GM10266 (cell line): ENCODE measurements at regions not wholly inside any gene's neighbourhood (a gene's known extent, or its start where the extent isn't known, plus 50 kb on each side); places are given as distances from the start of the nearest gene placed in this dataset.

Source experiments
- DNase-seq: peaks from one replicate; pipeline ENCODE4 v3.0.0; 2012; ENCODE audit errors: extremely low spot score
- TF ChIP-seq, protein P1 (sequence below): IDR thresholded peaks from 2 replicates; pipeline ENCODE4 v1.5.1; 2012; ENCODE audit warnings: mild to moderate bottlenecking, low read depth; ENCODE audit not compliant: control insufficient read depth, insufficient read depth; ENCODE audit errors: missing control alignments

DNA sequence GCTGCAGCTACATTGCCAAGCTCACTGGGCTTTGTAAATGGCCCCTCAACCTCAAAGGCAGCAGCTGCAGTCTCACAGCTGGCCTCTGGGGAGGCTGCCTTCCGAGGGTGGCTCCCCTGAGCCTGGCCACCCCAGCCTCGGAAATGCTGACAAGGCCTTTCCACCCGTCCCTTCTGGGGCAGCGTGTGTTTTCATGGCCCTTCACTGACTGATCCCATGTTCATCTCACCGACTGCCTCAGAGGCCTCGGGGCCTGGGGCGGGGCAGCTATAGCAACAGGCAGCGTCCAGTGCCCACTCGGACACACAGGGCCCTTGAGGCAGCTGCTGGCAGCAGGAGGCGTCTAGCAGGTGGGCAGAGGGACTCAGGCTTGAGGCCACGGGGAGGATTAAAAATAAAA, 149.7 kb downstream of the GLI2 start:
- no peak for DNase-seq
- TF ChIP-seq, protein P1, sequence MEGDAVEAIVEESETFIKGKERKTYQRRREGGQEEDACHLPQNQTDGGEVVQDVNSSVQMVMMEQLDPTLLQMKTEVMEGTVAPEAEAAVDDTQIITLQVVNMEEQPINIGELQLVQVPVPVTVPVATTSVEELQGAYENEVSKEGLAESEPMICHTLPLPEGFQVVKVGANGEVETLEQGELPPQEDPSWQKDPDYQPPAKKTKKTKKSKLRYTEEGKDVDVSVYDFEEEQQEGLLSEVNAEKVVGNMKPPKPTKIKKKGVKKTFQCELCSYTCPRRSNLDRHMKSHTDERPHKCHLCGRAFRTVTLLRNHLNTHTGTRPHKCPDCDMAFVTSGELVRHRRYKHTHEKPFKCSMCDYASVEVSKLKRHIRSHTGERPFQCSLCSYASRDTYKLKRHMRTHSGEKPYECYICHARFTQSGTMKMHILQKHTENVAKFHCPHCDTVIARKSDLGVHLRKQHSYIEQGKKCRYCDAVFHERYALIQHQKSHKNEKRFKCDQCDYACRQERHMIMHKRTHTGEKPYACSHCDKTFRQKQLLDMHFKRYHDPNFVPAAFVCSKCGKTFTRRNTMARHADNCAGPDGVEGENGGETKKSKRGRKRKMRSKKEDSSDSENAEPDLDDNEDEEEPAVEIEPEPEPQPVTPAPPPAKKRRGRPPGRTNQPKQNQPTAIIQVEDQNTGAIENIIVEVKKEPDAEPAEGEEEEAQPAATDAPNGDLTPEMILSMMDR: no peak

DNA sequence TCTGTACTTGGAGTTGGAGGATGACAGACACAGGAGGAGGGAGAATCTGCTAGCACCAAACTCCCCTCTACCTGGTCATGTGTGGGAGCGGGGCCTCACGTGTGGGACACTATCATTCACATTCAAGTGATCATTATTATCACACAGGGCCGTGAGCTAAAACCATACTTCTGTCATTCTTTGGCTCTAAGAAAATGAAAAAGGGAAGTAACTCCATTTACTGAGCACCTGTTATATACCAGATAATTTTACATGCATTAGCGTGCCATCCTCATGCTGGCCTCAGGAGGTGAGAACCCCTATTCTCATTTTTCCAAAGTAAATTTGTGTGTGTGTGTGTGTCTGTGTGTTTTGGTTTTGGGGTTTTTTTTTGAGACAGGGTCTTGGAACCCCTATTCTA, 150.1 kb downstream of the GLI2 start:
- TF ChIP-seq, protein P1: no peak

DNA sequence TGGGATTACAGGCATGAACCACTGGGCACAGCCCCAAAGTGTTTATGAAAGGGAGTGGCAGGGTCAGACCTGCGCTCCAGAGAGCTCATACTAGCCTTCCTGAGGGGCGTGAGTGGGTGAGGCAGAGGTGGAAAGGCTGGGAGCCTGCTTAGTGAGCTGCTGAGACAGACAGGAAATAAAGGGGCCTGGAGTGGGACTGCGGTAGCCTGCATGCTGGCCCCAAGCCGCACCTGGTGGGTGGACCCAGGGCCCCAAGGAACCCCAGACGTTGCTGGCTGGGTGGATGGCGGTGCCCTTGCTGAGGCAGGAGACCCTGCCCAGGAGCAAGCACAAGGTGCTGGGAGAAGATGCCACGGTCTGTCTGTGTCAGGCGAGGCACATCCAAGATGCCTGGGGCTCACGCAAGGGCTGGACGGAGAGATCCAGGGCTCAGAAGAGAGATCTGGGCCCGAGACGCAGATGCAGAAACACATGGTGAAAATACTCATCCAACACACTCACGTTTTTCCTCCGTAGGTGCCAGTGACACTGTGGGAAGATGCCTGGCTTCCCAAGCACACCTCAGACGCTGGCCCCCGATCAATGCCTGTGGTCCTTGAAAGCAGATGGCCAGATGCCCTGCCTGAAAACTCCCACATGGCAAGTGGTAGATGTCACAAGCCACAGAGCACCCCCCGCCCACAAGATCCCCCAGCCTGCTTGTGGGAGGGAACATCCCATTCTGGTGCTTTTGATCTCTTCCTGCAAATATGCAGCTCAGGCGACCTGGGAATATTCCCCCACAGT, 151.1 kb downstream of the GLI2 start:
- TF ChIP-seq, protein P1: no peak
- no peak for DNase-seq

More for the DNA sequence above, 150.1 kb downstream of the GLI2 start:
- no peak for DNase-seq

DNA sequence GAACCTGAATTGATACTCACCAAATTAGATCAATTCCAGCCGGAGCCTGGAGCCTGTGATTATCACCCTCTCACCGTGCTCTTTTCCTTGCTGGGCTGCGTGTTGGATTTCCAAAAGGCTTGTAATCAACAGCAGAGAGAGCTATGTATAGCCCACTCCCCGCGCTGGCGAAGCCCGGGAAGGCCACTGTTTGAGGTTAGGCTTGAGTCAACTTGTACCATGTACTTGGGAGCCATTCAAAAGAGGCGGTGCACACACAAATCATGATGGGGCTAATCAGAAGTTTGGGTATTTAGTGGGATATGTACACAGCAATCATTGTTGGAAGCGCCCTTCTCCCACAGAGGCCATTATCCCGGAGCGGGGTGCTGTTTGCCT, 151.6 kb downstream of the GLI2 start:
- no peak for DNase-seq

DNA sequence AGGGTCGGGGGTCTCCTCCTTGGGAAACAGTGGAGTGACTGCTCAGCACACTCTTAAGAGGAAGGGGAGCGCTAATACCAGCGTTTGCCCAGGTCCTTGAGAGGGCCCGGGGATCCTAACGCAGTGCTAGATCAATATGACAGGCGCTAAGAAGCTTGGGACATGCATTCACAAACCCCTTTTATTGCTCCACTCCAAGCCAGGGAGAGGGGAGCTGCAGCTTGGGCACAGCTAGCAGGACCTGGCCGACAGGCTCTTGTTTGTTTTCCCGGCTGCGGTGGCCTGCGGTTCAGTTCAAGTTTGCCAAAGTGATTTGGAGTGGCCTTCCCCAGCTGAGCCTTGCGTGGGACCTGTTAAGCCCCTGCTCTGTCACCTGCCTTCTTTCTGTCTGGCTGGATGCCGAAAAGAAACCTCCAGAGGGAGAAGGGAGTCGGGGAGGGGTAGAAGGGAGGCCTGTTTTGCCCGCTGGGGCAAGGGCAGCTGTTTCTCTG, 152.1 kb downstream of the GLI2 start:
- no peak for DNase-seq
- TF ChIP-seq, protein P1: no peak

More for the DNA sequence above, 151.6 kb downstream of the GLI2 start:
- TF ChIP-seq, protein P1: no peak

DNA sequence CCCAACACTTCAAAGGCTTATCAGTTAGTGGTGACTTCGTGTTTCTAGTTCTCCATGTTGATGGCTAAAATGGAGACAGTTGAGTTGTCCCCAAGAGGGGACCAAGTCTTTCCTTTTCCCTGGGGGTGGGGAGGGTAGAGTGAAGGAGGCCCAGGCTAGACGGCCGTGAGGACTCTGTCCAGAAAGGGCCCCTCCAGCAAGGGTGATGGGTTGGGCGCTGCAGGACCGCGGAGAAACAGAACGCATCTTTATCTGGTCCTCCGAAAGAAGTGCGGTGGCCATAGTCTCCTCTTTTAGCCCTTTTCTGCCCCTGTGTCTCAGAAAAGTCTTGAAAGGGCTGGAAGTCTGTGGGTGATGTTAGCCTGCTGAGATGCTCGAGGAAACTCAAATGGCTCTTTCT, 153.2 kb downstream of the GLI2 start:
- no peak for DNase-seq
- TF ChIP-seq, protein P1: no peak

DNA sequence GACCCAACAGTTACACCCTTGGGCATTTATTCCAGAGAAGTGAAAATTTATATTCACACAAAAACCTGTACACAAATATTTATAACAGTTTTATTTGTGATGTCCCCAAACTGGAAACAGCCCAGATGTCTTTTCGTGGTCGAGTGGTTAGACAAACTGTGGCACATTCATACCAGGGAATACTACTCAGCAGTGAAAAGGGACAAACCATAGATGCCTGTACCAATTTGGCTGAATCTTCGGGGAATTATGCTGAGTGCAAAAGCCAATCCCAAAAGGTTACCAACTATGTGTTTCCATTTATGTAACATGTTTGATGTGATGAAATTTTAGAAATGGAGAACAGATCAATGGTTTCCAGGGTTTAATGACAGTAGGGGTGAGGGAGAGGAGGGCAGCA, 154.3 kb downstream of the GLI2 start:
- TF ChIP-seq, protein P1: no peak

More for the DNA sequence above, 154.3 kb downstream of the GLI2 start:
- DNase-seq: no peak
